Liver (tissue), 8 donors: ENCODE measurements at regions not wholly inside any gene's neighbourhood (a gene's known extent, or its start where the extent isn't known, plus 50 kb on each side); places are given as distances from the start of the nearest gene placed in this dataset.

Experiments
- DNase-seq: peaks from one replicate; pipeline ENCODE4 v3.0.0-alpha.2; 2017; ENCODE audit warnings: low spot score
- H3K27ac ChIP-seq, 2 donors: one replicate each; pipeline ENCODE4 v1.7.0; 2013; ENCODE audit warnings: inconsistent platforms in 2 of 2, low read length in 2 of 2, control low read depth in 1 of 2, low read depth in 1 of 2, mild to moderate bottlenecking in 1 of 2
- H3K27me3 ChIP-seq, 4 donors: one replicate each; pipeline versions ENCODE4 v1.6.1 to v1.7.0; 2013; ENCODE audit warnings: low read length in 3 of 4, inconsistent platforms in 1 of 4, mild to moderate bottlenecking in 1 of 4, moderate library complexity in 1 of 4; ENCODE audit not compliant: control insufficient read depth in 4 of 4, insufficient read depth in 4 of 4
- H3K36me3 ChIP-seq, 4 donors: one replicate each; pipeline versions ENCODE4 v1.6.1 to v1.7.0; 2013; ENCODE audit warnings: low read length in 3 of 4, mild to moderate bottlenecking in 3 of 4, low read depth in 1 of 4, moderate library complexity in 1 of 4; ENCODE audit not compliant: control insufficient read depth in 4 of 4, insufficient read depth in 3 of 4
- H3K4me1 ChIP-seq, 4 donors: one replicate each; pipeline versions ENCODE4 v1.6.1 to v1.7.0; 2013; ENCODE audit warnings: low read length in 3 of 4, mild to moderate bottlenecking in 3 of 4, moderate library complexity in 1 of 4; ENCODE audit not compliant: control insufficient read depth in 4 of 4, insufficient read depth in 4 of 4
- H3K4me3 ChIP-seq, 3 donors: one replicate each; pipeline versions ENCODE4 v1.6.1 to v1.7.0; 2013; ENCODE audit warnings: low read length in 3 of 3, control low read depth in 1 of 3, low read depth in 1 of 3, mild to moderate bottlenecking in 1 of 3
- H3K9ac ChIP-seq, 2 donors: one replicate each; pipeline ENCODE4 v1.7.0; 2013; ENCODE audit warnings: low read length in 2 of 2, mild to moderate bottlenecking in 2 of 2, moderate library complexity in 2 of 2, control low read depth in 1 of 2, low read depth in 1 of 2
- H3K9me3 ChIP-seq, 4 donors: one replicate each; pipeline versions ENCODE4 v1.6.1 to v1.7.0; 2013; ENCODE audit warnings: low read length in 3 of 4; ENCODE audit not compliant: control insufficient read depth in 4 of 4
- CTCF ChIP-seq: fragments of 150-350 bp; IDR thresholded peaks from 2 replicates; pipeline ENCODE4 v1.5.1; 2017; ENCODE audit warnings: improper control_type of control experiment, low read depth, low read length; ENCODE audit not compliant: missing input control
- EGR1 ChIP-seq, 2 donors: IDR thresholded peaks; 2 replicates each; pipeline ENCODE4 v1.6.1; 2016 to 2018; ENCODE audit warnings: antibody characterized with exemption in 2 of 2, low read depth in 2 of 2
- FOXA1 ChIP-seq: IDR thresholded peaks from 2 replicates; pipeline ENCODE4 v1.6.1; 2016; ENCODE audit warnings: antibody characterized with exemption
- FOXA2 ChIP-seq: IDR thresholded peaks from 2 replicates; pipeline ENCODE4 v1.6.1; 2016; ENCODE audit warnings: antibody characterized with exemption
- GABPA ChIP-seq, 2 donors: IDR thresholded peaks in 1 of 2; conservative IDR thresholded peaks in 1 of 2; 2 replicates each; pipeline ENCODE4 v1.6.1; 2016; ENCODE audit warnings: antibody characterized with exemption in 2 of 2, mild to moderate bottlenecking in 1 of 2, moderate library complexity in 1 of 2
- HNF4G ChIP-seq: IDR thresholded peaks from 2 replicates; pipeline ENCODE4 v1.6.1; 2016; ENCODE audit warnings: antibody characterized with exemption
- JUND ChIP-seq, 2 donors: IDR thresholded peaks; 2 replicates each; pipeline ENCODE4 v1.6.1; 2016; ENCODE audit warnings: antibody characterized with exemption in 2 of 2
- NR2F2 ChIP-seq: IDR thresholded peaks from 2 replicates; pipeline ENCODE4 v1.6.1; 2016; ENCODE audit warnings: antibody characterized with exemption
- RAD21 ChIP-seq, 2 donors: IDR thresholded peaks; 2 replicates each; pipeline ENCODE4 v1.6.1; 2016; ENCODE audit warnings: antibody characterized with exemption in 2 of 2, mild to moderate bottlenecking in 2 of 2
- RXRA ChIP-seq, 2 donors: IDR thresholded peaks; 2 replicates each; pipeline ENCODE4 v1.6.1; 2017 to 2018; ENCODE audit warnings: antibody characterized with exemption in 2 of 2, mild to moderate bottlenecking in 1 of 2
- SP1 ChIP-seq: IDR thresholded peaks from 2 replicates; pipeline ENCODE4 v1.6.1; 2018; ENCODE audit warnings: antibody characterized with exemption, mild to moderate bottlenecking
- TAF1 ChIP-seq: conservative IDR thresholded peaks from 2 replicates; pipeline ENCODE4 v1.6.1; 2016; ENCODE audit warnings: antibody characterized with exemption, mild to moderate bottlenecking
- YY1 ChIP-seq: IDR thresholded peaks from 2 replicates; pipeline ENCODE4 v1.6.1; 2016; ENCODE audit warnings: antibody characterized with exemption, mild to moderate bottlenecking
- ZBTB33 ChIP-seq: IDR thresholded peaks from 2 replicates; pipeline ENCODE4 v1.6.1; 2016; ENCODE audit warnings: antibody characterized with exemption
- WGBS: extraction: QIAGEN DNeasy Blood & Tissue Kit; methylation state at CpG from one replicate; pipeline ENCODE4 v1.1.7; 2013; 5-methylcytosine and 5-hydroxymethylcytosine counted together
- TF ChIP-seq, protein P1 (sequence below): IDR thresholded peaks from 2 replicates; pipeline ENCODE4 v1.6.1; 2016; ENCODE audit warnings: antibody characterized with exemption
- TF ChIP-seq, protein P2 (sequence below): IDR thresholded peaks from 2 replicates; pipeline ENCODE4 v1.6.1; 2016; ENCODE audit warnings: antibody characterized with exemption, mild to moderate bottlenecking
- TF ChIP-seq, protein P3 (sequence below): IDR thresholded peaks from 2 replicates; pipeline ENCODE4 v1.6.1; 2016; ENCODE audit warnings: antibody characterized with exemption
- donor health status: healthy.
- donor health status: healthy.
- donor health status: healthy.
- donor health status: healthy.
- donor health status: healthy.

- H3K36me3 ChIP-seq: no peaks in the 10 kb centered on the region
- no peaks in the 10 kb centered on the region for H3K27me3 ChIP-seq
- no peaks in the 10 kb centered on the region for H3K9me3 ChIP-seq
- no peaks in the 10 kb centered on the region for H3K4me1 ChIP-seq
- DNase-seq: no peak
- no peak overlapping the region for H3K9ac ChIP-seq
- TF ChIP-seq EGR1 (IDR thresholded peaks at IDR 0.05; ENCODE audit: low read depth in 2 of 2) (no peak), NR2F2 (no peak), YY1 (no peak), HNF4G (no peak), FOXA2 (no peak), TAF1 (no peak), CTCF (no peak), SP1 (no peak)
- TF ChIP-seq, protein P1, sequence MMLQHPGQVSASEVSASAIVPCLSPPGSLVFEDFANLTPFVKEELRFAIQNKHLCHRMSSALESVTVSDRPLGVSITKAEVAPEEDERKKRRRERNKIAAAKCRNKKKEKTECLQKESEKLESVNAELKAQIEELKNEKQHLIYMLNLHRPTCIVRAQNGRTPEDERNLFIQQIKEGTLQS: no peak
- TF ChIP-seq, protein P2, sequence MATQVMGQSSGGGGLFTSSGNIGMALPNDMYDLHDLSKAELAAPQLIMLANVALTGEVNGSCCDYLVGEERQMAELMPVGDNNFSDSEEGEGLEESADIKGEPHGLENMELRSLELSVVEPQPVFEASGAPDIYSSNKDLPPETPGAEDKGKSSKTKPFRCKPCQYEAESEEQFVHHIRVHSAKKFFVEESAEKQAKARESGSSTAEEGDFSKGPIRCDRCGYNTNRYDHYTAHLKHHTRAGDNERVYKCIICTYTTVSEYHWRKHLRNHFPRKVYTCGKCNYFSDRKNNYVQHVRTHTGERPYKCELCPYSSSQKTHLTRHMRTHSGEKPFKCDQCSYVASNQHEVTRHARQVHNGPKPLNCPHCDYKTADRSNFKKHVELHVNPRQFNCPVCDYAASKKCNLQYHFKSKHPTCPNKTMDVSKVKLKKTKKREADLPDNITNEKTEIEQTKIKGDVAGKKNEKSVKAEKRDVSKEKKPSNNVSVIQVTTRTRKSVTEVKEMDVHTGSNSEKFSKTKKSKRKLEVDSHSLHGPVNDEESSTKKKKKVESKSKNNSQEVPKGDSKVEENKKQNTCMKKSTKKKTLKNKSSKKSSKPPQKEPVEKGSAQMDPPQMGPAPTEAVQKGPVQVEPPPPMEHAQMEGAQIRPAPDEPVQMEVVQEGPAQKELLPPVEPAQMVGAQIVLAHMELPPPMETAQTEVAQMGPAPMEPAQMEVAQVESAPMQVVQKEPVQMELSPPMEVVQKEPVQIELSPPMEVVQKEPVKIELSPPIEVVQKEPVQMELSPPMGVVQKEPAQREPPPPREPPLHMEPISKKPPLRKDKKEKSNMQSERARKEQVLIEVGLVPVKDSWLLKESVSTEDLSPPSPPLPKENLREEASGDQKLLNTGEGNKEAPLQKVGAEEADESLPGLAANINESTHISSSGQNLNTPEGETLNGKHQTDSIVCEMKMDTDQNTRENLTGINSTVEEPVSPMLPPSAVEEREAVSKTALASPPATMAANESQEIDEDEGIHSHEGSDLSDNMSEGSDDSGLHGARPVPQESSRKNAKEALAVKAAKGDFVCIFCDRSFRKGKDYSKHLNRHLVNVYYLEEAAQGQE: no peak
- H3K27ac ChIP-seq: no peak overlapping the region
- no peak overlapping the region for H3K4me3 ChIP-seq
- WGBS: 69% methylated on average over 3 of the region's 3 CpGs
Measured at GRCh38 chr4:10296730-10297129, 160.5 kb downstream of the ZNF518B start.

- no peak overlapping the region for H3K4me3 ChIP-seq
- H3K9ac ChIP-seq: no peak overlapping the region
- no peak for TF ChIP-seq GABPA (IDR thresholded peaks at IDR 0.05 in 1 of 2, conservative IDR thresholded peaks at IDR 0.05 in 1 of 2)
- TF ChIP-seq CTCF: no peak
- TF ChIP-seq TAF1: no peak
- no peak for TF ChIP-seq JUND (IDR thresholded peaks at IDR 0.05)
- no peak for TF ChIP-seq SP1
- TF ChIP-seq FOXA2: no peak
- TF ChIP-seq ZBTB33: no peak
- TF ChIP-seq, protein P1: no peak
- TF ChIP-seq, protein P3, sequence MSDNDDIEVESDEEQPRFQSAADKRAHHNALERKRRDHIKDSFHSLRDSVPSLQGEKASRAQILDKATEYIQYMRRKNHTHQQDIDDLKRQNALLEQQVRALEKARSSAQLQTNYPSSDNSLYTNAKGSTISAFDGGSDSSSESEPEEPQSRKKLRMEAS: no peak
- TF ChIP-seq RAD21 (IDR thresholded peaks at IDR 0.05): no peak
- TF ChIP-seq NR2F2: no peak
- no peak for TF ChIP-seq FOXA1
- TF ChIP-seq EGR1 (IDR thresholded peaks at IDR 0.05; ENCODE audit: low read depth in 2 of 2): no peak
- TF ChIP-seq HNF4G: no peak
- TF ChIP-seq, protein P2: no peak
- no peak for TF ChIP-seq YY1
- TF ChIP-seq RXRA (IDR thresholded peaks at IDR 0.05): no peak
- H3K27ac ChIP-seq: no peak overlapping the region
- no peaks in the 10 kb centered on the region for H3K36me3 ChIP-seq
- no peaks in the 10 kb centered on the region for H3K27me3 ChIP-seq
- 89% methylated on average over 3 of the region's 3 CpGs for WGBS
- H3K9me3 ChIP-seq: no peaks in the 10 kb centered on the region
- H3K4me1 ChIP-seq: no peaks in the 10 kb centered on the region
- no peak for DNase-seq
Measured at GRCh38 chr4:10295301-10295700, 161.9 kb downstream of the ZNF518B start.
